Fibroblast of mammary gland (primary cell): ENCODE measurements at regions not wholly inside any gene's neighbourhood (a gene's known extent, or its start where the extent isn't known, plus 50 kb on each side); places are given as distances from the start of the nearest gene placed in this dataset.

ENCODE experiments used
- DNase-seq: peaks from one replicate; pipeline ENCODE4 v3.0.0-alpha.2; 2010; ENCODE audit warnings: low read depth
- H3K4me3 ChIP-seq: 2 replicates; pipeline ENCODE4 v1.5.1; 2011; ENCODE audit warnings: low read depth, mild to moderate bottlenecking, low read length, moderate library complexity; ENCODE audit not compliant: control insufficient read depth
- TF ChIP-seq, protein P1 (sequence below): conservative IDR thresholded peaks from 2 replicates; pipeline ENCODE4 v1.5.1; 2011; ENCODE audit warnings: low read depth, low read length, inconsistent platforms; ENCODE audit not compliant: control insufficient read depth, insufficient read depth

GRCh38 chr5:175351126-175351525 lies 92.9 kb downstream of the DRD1 start:
- TF ChIP-seq, protein P1, sequence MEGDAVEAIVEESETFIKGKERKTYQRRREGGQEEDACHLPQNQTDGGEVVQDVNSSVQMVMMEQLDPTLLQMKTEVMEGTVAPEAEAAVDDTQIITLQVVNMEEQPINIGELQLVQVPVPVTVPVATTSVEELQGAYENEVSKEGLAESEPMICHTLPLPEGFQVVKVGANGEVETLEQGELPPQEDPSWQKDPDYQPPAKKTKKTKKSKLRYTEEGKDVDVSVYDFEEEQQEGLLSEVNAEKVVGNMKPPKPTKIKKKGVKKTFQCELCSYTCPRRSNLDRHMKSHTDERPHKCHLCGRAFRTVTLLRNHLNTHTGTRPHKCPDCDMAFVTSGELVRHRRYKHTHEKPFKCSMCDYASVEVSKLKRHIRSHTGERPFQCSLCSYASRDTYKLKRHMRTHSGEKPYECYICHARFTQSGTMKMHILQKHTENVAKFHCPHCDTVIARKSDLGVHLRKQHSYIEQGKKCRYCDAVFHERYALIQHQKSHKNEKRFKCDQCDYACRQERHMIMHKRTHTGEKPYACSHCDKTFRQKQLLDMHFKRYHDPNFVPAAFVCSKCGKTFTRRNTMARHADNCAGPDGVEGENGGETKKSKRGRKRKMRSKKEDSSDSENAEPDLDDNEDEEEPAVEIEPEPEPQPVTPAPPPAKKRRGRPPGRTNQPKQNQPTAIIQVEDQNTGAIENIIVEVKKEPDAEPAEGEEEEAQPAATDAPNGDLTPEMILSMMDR, result no peak
- H3K4me3 ChIP-seq, result no peak overlapping the region
- no peak for DNase-seq

- no peak for DNase-seq
- no peak overlapping the region for H3K4me3 ChIP-seq
- TF ChIP-seq, protein P1, result no peak
Measured at GRCh38 chr5:175347931-175348330, 96.1 kb downstream of the DRD1 start.

DNA sequence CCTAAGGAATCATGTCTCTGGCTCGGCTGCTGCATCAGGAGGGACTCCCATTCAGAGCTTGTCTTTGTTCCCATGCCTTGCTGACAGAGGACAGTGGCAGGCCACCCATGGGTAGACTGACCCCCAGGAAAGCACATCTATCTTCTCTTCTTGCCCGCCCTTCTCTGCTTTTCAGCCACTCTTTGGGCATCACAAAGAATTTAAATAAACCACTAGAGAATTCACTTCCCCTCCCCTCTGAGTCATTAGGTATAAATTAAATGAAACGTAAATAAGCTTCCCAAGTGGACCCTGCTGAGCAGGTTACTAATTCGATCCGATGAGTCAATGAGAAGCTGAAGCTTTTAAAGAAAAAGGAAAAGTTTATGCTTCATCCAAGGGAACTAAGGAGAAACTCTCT lies 97.0 kb downstream of the DRD1 start:
- TF ChIP-seq, protein P1, result no peak
- H3K4me3 ChIP-seq, result no peak overlapping the region
- DNase-seq, result peak; percentile 36

DNA sequence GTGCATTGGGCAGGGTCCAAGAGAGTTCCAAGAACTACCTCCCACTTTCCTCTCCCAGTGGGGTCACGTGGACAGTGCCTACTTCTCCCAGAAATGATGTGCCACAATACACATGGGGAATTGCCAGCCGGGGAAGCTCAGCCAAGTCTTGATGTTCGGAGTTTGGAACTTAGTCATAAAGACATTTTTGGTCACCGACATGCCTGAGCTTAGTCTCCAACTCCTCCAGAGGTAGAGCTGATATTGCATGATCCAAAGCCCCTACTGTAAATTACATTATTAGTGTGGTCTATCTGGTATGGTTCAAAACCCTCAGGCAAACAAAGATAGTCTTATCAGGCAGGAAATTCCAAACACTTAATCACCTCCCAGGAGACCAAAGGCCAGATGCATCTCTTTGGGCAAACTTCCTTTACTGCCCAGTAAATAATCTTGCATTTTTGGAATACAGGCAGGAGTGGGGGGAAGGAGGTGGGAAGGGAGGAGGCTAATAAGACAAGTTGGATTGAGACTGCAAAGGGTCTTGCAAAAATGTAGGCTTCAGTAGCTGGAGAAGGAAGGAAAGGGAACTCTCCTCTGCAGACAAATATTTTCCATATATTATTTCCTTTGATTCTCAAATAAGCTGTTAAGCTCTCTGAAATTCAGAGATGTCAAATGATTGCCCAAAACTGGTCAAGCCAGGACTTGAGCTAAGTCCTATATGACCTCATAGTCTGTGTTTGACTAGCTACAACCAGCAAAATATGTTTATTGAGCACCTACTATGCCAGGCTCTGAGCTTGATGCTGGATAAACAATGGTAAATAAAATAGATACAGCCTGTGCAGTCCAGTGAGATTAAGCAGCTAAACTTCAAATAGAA lies 99.4 kb downstream of the DRD1 start:
- TF ChIP-seq, protein P1, result no peak
- H3K4me3 ChIP-seq, result no peak overlapping the region
- DNase-seq, result no peak

- no peak for DNase-seq
- TF ChIP-seq, protein P1, result no peak
- H3K4me3 ChIP-seq, result no peak overlapping the region
Measured at GRCh38 chr5:175343308-175343707, 100.7 kb downstream of the DRD1 start.

- no peak overlapping the region for H3K4me3 ChIP-seq
- DNase-seq, result no peak
- TF ChIP-seq, protein P1, result no peak
Measured at GRCh38 chr5:175340180-175340579, 103.8 kb downstream of the DRD1 start.
